ENCODE measurements at regions not wholly inside any gene's neighbourhood (a gene's known extent, or its start where the extent isn't known, plus 50 kb on each side); places are given as distances from the start of the nearest gene placed in this dataset.
"Not testable (repeated sequence)": the region's sequence is repeated elsewhere in the genome, so short reads cannot be mapped to it uniquely, and the experiment has no call there.

DNA sequence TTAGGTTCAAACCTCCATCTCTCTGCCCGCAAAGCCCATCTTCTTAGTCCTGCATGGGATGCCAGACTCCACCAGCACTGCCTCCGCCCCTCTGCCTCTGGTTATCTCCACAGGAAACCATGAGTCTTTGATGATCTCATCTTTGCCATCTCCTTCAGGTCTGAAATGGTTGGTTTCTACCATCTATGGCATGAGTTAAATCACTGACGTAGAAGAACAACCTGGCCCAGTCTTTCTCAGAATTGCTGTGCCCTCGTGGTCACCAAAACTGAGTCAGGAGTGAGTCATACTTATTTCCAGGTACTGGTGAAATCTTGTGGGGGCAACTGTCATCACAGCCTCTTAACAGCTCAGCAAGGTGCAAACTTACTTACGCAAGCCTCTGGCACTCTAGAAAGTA is 468.7 kb upstream of the C16orf82 start:
- DNase-seq, result peak in 4 of 5 experiments; percentile 13 to 99 (median 66)

DNA sequence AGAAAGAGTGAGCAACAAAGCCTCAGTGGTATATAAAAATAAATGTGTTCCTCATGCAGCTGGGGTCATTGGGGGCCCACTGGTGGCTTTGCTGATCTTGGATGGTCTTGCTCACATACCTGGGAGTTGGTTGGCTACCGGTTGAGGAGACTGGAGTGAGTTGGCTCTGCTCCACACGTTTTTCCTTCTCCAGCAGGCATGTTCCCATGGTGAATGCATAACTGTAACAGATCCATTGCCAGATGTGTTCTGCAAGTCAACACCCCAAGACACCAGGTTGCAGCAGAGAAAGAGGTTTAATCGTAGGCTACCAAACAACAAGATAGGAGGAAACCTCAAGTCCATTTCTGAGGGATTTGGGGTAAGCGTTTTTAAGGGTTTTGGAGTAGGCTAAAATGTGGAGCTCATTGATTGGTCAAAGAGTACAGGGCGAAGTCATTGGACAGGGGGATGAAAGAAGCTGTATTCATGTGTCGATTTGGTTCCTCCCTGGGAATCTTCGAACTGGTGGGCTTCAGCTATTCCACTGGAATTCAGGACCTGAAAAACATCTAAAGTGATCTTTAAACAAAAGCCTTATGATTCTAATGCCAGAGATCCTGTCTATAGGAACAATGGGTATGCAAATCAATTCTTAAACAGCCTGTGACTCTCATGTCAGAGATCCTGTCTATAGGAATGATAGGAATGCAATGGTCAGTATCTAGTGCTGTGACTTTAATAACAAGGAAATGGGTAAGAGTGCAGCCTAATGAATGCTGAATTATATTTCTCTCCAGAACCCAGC is 467.5 kb upstream of the C16orf82 start:
- peak in 1 of 5 experiments; percentile 44 for DNase-seq

DNA sequence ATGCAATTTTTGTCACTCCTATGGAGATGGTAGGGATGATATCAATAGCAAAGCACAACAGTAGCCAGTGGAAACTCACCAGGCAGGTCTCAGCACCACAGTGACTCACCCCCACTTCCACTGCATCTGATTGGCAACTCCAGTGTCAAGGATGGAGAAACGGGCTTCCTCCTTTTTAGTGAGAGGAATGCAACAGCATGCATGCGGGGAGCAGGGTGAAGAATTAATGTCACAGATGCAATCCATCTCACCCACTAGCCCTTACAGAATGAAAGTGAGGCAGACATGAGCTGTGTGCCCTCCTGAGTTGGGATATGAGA is 467.0 kb upstream of the C16orf82 start:
- peak in 1 of 5 experiments; percentile 67 for DNase-seq

DNA sequence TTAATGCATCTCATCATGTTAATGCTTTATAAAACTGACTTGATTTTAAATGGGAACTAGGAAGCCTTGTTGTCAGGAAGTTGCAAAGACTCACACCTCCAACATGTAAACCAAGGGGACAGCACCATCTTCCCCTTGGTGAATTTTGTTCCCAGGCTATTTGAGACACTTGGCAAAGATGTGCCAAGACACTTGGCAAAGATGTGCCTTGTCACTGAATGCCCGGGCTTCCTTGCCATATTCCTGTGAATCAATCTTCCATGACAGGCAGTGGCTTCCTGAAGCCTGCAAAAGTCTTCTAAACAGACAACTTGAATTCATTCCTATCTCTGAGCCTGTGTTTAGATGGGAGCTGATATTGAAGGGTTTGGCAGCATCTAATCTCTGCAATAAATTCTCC is 465.4 kb upstream of the C16orf82 start:
- no peak for DNase-seq

DNA sequence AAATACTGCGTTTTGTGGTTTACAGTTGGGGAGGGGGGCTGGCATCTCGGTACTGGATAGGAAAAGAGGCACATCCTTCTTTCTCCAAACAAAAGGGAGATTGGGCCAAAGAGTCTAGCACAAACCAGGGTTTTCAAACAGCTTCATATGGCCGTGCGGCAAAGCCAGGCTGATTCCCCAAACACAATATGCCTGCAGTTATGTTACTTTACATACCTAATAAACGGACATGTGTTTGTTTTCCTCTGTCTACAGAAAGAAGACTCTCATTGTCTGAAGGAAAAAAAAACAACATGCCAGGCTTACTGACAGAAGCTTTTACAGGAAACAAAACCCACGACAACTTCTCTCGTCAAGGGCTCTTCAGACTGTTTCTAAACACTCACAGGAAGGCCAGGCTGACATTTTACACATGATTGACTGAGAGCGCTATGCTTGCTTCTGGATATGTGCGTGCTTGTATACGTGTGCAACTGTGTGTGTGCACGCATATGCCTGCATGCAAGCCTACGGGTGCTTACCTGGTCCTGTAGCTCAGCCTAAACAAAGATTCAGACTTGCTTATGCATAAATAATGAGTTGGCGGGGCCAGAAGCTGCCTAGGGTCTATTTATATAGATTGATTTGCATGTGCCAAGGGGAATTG is 461.0 kb upstream of the C16orf82 start:
- peak in 1 of 5 experiments; percentile 71 for DNase-seq

DNA sequence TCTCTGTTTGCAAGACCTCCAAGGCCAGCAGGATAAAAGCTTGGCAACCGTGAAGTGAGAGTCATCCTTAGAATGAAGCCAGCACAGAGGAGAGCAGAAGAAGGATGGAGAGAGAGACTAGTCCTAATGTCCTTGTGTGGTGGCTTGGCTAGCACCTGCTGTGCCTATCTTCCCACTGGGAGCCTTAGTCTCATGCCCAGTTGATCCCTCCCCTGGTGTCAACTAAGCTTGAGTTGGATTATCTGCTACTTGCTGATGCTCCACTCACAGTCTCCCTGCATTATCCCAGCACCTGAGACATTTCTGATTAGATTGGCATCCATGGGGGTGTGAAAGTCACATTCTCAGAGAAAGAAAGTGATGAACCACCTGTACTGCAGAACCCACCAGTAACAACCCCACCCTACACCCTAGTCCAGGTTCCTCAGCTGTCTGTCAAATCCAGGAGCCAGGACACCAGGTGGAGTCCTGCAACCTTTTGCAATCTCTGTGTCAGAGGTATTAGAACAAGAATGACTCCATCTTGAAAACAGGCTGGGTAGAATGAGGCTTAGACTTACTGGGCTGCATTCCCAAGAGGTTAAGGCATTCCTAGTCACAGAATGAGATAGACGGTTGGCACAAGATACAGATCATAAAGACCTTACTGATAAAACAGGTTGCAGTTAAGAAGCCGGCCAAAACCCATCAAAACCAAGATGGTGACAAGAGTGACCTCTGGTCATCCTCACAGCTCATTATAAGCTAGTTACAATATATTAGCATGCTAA is 460.2 kb upstream of the C16orf82 start:
- DNase-seq, result no peak

DNA sequence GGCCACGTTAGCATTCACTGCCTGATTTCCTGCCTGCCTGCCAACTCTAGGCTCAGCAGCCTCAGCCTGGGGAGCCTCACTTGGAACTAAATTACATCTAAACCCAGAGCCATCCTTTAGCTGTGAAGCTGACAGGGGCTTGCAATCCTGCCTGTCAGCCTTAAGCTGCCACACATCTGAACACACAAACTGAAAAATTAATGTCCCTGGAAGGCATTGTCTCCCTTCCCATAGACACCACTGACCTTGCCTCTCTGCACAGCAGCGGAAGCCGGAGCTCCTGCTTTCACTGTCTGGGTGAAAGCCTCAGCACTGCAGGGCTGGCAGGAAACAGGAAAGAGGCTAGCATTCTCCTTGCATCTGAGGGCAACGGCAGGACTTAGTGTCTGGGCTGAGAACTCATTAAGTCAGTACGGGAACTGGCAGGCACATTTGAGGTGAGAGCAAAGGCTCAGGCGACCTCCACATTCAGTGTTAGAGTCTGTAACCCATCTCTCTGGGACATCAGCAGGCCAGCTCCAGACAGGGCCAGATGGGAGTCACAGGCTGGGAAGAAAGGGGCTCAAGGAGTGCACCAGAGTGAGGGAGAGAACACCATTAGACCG is 452.4 kb upstream of the C16orf82 start:
- DNase-seq, result peak in 1 of 5 experiments; percentile 66

DNA sequence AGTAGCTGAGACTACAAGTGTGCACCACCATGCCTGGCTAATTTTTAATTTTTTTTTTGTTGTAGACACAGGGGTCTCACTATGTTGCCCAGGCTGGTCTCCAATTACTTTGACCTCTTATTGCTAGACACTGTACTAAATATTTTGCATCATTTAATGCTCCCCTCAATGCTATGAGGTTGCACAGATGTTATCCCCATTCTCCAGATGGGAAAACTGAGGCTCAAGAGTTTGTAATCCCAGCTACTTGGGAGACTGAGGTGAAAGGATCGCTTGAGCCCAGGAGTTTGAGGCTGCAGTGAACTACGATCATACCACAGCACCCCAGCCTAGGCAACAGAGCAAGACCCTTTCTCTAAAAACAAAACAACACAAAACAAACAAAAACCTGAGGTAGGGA is 443.3 kb upstream of the C16orf82 start:
- DNase-seq, result no peak

DNA sequence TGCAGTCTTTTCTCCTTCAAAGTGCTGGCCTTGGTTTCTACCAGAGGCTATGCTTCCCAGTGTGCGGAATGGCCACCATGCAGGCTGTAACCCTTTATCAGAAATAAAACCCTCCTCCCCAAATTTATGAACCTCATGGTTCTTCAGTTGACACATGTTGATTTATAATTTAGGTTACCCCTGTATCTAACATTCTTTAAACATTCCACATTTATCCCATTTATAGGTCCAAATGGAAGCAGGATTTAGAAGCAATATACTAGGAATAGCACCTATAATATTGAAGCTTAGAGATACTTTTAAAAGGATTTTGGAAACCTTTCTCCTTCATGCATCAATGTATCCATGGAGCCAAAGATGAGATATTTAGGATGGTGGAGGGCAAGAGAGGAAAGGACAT is 438.8 kb upstream of the C16orf82 start:
- DNase-seq, result no peak

DNA sequence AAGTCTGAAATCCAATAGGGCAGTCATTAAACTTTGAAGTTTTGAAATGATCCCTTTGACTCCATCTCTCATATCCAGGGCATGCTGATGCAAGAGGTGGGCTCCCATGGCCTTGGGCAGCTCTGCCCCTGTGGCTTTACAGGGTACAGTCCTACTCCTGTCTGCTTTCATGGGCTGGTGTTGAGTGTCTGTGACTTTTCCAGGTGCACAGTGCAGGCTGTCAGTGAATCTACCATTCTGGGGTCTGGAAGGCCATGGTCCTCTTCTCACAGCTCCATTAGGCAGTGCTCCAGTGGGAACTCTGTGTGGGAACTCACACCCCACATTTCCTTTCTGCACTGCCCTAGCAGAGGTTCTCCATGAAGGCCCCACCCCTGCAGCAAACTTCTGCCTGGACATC is 435.4 kb upstream of the C16orf82 start:
- not testable (repeated sequence) for DNase-seq

DNA sequence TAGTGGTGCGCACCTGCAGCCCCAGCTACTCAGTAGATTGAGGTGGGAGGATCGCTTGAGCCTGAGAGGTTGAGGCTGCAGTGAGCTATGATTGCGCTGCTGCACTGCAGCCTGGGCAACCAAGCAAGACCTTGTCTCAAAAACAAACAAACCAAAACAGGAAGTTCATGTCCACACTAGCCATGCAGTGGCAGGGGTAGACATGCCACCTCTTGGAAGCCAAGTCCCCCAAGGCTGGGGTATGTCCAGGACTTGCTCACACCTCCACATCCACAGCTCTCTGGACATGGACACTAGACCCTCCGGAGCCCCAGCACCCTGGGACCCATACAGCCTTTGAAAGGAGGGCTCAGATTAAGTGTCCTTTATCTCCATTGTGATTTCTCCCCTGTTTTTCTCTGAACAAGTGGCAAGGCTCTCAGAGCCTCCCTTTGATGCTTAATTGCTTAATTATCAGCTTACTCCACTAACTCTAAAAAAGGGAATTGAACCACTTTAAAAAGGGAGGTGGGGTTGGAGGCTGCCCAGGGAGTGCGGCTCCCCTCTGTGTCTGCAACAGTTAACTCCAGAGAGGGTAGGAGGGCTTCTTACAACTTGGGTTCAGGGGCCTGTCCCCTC is 424.6 kb upstream of the C16orf82 start:
- peak in 1 of 5 experiments; percentile 42 for DNase-seq

DNA sequence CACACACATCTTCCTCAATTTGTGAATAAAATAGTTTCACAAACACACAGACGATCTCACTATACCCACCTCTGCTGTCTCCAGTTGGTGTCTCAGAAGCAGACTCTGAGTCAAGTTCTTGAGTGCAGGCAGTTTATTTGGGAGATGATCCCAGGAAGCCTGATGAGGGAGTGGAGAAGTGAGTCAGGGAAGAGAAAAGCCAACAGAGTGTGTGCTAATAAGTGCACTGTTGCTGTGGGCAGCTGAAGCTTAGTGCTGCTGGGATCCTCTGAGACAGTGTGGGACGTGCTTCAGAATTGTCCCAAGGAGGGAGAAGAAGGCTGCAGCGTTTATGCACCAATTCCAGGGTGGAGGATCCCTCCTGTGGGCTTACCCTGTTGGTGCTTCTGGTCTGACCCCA is 423.2 kb upstream of the C16orf82 start:
- DNase-seq, result peak in 1 of 5 experiments; percentile 39

DNA sequence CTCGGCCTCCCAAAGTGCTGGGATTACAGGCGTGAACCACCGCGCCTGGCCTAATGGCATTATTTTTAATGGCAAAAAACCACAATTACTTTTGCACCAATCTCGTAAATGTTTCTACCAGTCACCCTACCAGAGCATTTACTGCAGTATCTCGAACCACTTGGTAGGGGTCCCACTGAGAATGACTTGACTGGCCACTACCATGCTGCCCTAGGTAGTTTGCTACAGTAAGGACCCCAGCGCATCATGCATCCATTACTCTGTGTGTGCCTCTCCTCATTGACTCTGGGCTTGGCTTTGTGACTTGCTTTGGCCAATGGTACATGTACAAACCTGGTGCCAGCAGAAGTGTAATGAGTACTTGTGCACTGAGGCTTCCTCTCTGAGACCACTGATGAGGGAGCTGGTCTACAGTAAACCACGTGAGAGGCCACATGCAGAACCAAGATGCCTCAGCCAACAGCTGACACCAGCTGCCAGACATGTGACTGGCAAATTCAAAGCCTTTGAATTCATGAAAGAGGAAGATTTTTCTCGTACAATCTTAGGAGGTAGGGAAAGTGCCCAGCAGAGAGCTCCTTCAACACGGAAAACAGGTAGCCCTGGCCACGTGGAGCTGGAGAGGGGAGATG is 421.7 kb upstream of the C16orf82 start:
- peak in 2 of 5 experiments; percentile 19 to 88 for DNase-seq

DNA sequence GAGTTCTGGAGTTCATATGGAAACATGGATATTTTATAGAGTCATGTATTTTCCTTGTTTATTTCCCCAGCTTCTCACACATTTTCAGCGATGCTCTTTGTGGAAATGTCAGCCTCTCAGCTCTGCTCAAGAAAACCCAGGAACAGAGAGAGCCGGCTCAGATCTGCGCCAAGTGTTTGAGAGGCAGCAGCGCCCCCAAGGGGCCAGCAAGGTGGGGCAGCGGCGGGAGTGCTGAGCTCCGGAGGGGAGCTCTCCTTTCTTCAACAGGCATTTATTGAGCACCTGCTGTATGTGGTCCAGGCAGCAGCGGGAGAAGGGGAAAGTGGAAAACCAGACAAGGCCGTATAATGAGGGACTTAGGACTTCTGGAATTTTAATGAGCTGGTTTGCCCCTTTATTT is 421.1 kb upstream of the C16orf82 start:
- peak in 4 of 5 experiments; percentile 3 to 79 (median 20) for DNase-seq

DNA sequence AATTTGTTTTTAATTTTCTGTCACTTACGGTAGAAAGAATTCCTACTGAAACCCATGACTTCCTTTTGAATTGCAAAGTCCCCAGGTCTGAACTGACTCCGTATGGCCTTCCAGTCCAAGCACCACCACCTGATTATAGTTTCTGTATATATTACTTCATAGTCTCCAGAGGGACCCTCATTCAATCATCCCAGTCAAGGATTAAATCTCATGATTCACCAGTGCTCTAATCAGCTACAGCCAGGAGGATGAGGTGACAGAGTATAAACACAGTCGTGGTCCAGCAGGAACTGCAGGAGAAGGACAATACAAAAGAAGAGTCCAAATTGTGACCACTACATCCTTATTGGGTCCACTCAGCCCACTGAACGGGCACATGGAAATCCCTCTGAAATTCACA is 418.9 kb upstream of the C16orf82 start:
- DNase-seq, result no peak

DNA sequence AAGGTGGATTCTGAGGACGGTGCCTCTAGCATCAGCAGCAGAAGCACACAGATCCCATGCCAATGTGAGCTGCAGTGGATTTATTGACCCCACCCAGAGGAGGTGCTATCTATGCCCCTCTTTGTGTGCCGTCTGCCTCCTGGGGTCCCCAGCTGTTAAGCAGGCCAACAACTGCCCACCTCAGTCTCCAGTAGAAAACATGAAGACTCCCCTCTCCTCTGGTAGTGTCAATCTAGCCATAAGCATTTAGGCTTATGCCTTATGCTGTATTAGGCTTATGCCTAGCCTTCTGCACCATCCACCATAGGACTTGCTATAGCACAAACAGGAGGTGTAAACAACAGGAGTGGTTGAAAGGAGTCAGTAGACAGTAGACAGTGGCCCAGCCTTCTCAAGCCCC is 417.9 kb upstream of the C16orf82 start:
- DNase-seq, result no peak

DNA sequence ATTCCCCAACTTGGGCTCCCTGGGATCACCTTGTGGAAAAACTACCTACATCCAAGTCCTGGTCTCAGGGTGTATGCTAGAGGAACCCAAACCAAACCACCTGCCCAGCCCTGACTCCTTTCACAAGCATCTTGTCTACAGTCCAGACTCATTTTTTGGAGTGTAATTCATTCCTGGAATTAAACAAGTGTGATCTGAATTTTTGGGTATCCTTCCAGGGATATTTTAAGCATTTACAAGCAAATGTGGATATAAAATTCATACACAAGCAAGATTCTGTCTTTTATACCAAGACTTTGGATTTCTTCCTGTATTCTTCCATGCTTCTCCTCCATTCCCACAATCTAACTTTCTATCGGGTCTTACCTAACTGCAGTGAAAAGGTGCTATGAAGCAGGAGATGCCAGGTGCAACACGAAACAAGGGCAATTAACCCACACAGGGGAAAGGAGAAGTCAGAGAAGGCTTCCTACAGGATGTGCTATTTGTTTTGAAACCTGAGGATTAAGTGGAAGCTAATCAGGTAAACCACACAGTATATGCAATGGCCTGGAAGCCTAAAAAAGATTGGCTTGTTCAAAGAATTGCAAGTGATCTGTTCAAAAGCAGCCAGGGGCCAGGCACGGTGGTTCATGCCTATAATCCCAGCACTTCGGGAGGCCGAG is 417.2 kb upstream of the C16orf82 start:
- DNase-seq, result no peak

DNA sequence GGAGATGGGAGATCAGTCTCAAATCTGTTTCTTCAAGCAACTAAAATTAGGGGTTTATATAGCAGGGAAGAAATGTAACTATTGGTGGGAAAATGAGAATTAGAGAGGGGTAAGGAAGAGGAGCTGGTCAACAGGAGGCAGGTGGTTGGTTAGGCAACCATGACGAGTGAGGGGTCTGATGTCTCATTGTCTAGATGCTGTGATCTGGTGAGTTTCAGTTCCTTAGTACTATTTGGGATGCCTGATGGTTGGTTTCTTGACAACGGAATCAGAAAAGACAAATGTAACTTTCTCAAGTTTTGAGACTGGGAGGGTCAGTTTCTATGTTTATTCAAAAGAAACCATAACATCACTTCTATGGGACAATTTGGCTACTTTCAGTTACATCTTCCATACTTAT is 415.3 kb upstream of the C16orf82 start:
- DNase-seq, result no peak

DNA sequence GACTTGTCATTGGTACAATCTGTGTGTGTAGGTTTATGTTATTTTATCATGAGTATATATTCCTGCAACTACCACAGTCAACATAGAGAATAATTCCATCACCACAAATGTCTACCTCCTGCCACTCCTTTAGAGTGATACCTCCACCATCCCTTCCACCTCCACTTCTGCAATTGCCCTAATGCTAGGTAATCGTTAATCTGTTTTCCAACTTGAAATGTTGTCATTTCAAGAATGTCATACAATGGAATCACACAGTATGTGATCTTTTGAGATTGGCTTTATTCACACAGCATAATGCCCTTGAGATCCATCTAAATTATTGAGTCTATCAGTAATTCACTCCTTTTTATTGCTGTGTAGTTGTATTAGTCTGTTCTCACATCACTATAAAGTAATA is 414.8 kb upstream of the C16orf82 start:
- DNase-seq, result no peak

DNA sequence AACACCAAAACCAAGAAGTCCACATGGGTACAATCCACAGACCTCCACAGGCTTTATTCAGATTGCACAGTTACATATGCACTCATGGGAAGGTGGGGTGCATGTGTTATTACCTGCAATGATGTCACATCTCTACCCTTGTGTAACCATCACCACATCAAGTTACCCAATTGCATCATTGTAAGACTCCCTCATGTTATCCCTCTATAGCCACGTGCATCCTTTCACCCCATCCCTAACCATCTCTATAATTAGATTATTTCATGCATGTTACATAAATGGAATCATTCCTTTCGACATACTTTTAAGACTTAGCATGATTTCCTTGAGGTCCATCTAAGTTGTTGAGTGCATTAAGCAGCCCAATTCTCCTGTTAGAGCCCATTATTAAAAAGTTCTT is 408.2 kb upstream of the C16orf82 start:
- DNase-seq, result no peak

DNA sequence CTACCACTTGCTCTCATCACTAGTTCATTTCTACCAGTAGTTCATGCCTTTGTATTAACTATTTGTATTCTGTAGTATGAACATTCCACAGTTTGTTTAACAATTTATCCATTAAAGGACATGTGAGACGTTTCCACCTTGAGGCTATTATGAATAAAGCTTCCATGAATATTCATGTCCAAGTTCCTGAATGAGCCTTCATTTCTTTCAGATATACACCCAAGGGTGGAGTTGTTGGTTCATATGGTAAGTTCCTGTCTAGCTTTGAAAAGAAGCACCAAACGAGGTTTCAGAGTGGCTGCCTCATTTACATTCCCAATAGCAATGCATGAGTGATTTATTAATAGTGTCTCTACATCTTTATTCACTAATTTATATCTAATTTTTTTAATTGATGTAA is 407.8 kb upstream of the C16orf82 start:
- DNase-seq, result no peak

DNA sequence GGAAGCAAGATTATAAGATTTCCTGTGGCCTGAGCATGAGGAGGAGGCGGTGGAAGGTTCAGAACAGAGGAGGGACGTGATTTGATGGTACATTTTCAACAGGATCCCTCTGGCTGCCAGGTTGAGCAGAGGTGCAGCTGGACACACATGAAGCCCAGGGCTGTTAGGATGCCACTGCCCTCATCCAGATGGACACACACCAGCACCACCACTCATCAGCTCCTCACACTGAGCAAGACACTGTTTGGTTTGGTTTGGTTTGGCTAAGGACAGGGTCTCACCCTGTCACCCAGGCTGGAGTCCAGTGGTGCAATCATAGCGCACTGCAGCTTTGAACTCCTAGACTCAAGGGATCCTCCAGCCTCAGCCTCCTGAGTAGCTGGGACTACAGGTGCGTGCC is 402.6 kb upstream of the C16orf82 start:
- DNase-seq, result no peak
